ENCODE measurements at regions not wholly inside any gene's neighbourhood (a gene's known extent, or its start where the extent isn't known, plus 50 kb on each side); places are given as distances from the start of the nearest gene placed in this dataset.

DNA sequence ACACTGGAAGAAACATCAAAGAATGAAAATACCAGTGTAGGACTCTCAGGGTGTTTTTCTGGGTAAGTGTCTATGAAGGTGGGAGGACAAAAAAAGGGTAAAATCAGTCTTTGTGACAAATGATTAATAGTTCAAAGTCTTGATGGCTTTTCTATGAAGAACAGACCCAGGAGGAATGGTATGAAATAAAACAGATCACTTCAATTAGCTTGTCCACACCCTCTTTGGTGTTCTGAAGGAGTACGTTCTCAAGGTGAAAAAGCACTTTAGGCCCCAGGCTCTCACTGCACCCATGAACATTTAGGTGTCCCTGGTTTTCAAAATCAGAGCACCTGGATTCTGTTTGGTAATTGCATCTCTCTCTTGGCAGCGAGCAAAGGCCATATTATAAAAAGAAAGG lies 383.6 kb upstream of the NR2F2 start:
- no peak overlapping the region for H3K4me2 ChIP-seq
- no peaks in the 10 kb centered on the region; the same call in 1 of the 2 replicates for H3K9me2 ChIP-seq (ENCODE audit: insufficient read depth)
- H3K79me2 ChIP-seq (replicated peaks; ENCODE audit: insufficient read depth) = no peaks in the 10 kb centered on the region
- no peaks in the 10 kb centered on the region for H3K36me3 ChIP-seq (ENCODE audit: insufficient read depth)
- DNase-seq (ENCODE audit: low spot score) (no peak), ATAC-seq (no peak)
- TF ChIP-seq ZNF331 (CRISPR knock-in tag; IDR thresholded peaks at IDR 0.05; ENCODE audit: low read depth) = no peak
- TF ChIP-seq, protein P1, sequence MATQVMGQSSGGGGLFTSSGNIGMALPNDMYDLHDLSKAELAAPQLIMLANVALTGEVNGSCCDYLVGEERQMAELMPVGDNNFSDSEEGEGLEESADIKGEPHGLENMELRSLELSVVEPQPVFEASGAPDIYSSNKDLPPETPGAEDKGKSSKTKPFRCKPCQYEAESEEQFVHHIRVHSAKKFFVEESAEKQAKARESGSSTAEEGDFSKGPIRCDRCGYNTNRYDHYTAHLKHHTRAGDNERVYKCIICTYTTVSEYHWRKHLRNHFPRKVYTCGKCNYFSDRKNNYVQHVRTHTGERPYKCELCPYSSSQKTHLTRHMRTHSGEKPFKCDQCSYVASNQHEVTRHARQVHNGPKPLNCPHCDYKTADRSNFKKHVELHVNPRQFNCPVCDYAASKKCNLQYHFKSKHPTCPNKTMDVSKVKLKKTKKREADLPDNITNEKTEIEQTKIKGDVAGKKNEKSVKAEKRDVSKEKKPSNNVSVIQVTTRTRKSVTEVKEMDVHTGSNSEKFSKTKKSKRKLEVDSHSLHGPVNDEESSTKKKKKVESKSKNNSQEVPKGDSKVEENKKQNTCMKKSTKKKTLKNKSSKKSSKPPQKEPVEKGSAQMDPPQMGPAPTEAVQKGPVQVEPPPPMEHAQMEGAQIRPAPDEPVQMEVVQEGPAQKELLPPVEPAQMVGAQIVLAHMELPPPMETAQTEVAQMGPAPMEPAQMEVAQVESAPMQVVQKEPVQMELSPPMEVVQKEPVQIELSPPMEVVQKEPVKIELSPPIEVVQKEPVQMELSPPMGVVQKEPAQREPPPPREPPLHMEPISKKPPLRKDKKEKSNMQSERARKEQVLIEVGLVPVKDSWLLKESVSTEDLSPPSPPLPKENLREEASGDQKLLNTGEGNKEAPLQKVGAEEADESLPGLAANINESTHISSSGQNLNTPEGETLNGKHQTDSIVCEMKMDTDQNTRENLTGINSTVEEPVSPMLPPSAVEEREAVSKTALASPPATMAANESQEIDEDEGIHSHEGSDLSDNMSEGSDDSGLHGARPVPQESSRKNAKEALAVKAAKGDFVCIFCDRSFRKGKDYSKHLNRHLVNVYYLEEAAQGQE (IDR thresholded peaks at IDR 0.05; ENCODE audit: unreplicated experiment) = no peak
- Mint-ChIP-seq H3K27me3 (ENCODE audit: insufficient read depth, low read depth, poor library complexity) (no peaks in the 10 kb centered on the region), H3K4me1 (peaks cover 6% of the 10 kb centered on the region), H3K36me3 (ENCODE audit: low read depth) (no peaks in the 10 kb centered on the region), H3K4me3 (no peak overlapping the region), H3K27ac (no peak overlapping the region), H3K9me3 (no peaks in the 10 kb centered on the region; the same call in 2 of the 3 replicates)
- no peaks in the 10 kb centered on the region for H3K27me3 ChIP-seq (ENCODE audit: insufficient read depth)
- no peaks in the 10 kb centered on the region; the same call in 1 of the 2 replicates for H3K4me1 ChIP-seq (ENCODE audit: insufficient read depth)
- no peak overlapping the region for H3K4me3 ChIP-seq
- H3F3A ChIP-seq (replicated peaks; ENCODE audit: low read depth) = no peaks in the 10 kb centered on the region
- H2AFZ ChIP-seq = peak overlapping the region; percentile 43; the same call in 1 of the 2 replicates
- no peaks in the 10 kb centered on the region for H4K20me1 ChIP-seq (replicated peaks; ENCODE audit: insufficient read depth)
- no peak overlapping the region for H3K27ac ChIP-seq (ENCODE audit: low read depth)

DNA sequence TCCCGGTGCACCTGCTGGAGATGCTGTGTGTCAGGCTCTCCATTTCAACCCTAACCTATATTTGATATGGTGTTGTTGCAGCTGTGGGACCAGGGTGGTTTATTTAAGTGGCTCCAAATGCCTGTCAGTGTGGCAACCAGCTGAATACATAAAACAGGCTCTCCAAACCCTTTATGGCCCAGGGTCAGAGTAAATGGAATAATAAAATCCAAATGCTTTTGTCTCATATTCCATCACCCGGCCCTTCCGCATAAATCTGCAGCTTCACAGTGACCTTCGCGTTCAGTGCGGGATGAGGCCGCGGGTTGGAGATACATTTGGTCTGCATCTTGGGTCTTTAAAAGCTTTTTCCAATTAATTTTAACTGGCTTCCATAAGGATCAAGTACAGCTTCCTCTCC lies 382.1 kb upstream of the NR2F2 start:
- no peaks in the 10 kb centered on the region for H3K79me2 ChIP-seq (replicated peaks; ENCODE audit: insufficient read depth)
- DNase-seq (ENCODE audit: low spot score) (no peak), ATAC-seq (no peak)
- no peaks in the 10 kb centered on the region for H3K36me3 ChIP-seq (ENCODE audit: insufficient read depth)
- no peak overlapping the region for H3K4me2 ChIP-seq
- H3K27me3 ChIP-seq (ENCODE audit: insufficient read depth) = no peaks in the 10 kb centered on the region
- H3K4me3 Mint-ChIP-seq = no peak overlapping the region
- no peak overlapping the region for H3K27ac Mint-ChIP-seq
- no peak overlapping the region for H3K27ac ChIP-seq (ENCODE audit: low read depth)
- no peaks in the 10 kb centered on the region for H3K27me3 Mint-ChIP-seq (ENCODE audit: insufficient read depth, low read depth, poor library complexity)
- no peak overlapping the region for H3K4me3 ChIP-seq
- no peaks in the 10 kb centered on the region for H3K36me3 Mint-ChIP-seq (ENCODE audit: low read depth)
- no peaks in the 10 kb centered on the region for H3F3A ChIP-seq (replicated peaks; ENCODE audit: low read depth)
- H3K4me1 ChIP-seq (ENCODE audit: insufficient read depth) = no peaks in the 10 kb centered on the region; the same call in 1 of the 2 replicates
- H4K20me1 ChIP-seq (replicated peaks; ENCODE audit: insufficient read depth) = no peaks in the 10 kb centered on the region
- H3K9me2 ChIP-seq (ENCODE audit: insufficient read depth) = peaks cover 9% of the 10 kb centered on the region; the same call in 1 of the 2 replicates
- H2AFZ ChIP-seq = no peak overlapping the region
- H3K9me3 Mint-ChIP-seq = no peaks in the 10 kb centered on the region
- H3K4me1 Mint-ChIP-seq = peaks cover 6% of the 10 kb centered on the region
- no peak for TF ChIP-seq EZH2phosphoT487 (IDR thresholded peaks at IDR 0.05; ENCODE audit: unreplicated experiment)
- TF ChIP-seq POLR2AphosphoS5 (IDR thresholded peaks at IDR 0.05; ENCODE audit: low read depth) = no peak
- TF ChIP-seq, protein P2, sequence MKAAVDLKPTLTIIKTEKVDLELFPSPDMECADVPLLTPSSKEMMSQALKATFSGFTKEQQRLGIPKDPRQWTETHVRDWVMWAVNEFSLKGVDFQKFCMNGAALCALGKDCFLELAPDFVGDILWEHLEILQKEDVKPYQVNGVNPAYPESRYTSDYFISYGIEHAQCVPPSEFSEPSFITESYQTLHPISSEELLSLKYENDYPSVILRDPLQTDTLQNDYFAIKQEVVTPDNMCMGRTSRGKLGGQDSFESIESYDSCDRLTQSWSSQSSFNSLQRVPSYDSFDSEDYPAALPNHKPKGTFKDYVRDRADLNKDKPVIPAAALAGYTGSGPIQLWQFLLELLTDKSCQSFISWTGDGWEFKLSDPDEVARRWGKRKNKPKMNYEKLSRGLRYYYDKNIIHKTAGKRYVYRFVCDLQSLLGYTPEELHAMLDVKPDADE (IDR thresholded peaks at IDR 0.05) = no peak
- TF ChIP-seq, protein P3, sequence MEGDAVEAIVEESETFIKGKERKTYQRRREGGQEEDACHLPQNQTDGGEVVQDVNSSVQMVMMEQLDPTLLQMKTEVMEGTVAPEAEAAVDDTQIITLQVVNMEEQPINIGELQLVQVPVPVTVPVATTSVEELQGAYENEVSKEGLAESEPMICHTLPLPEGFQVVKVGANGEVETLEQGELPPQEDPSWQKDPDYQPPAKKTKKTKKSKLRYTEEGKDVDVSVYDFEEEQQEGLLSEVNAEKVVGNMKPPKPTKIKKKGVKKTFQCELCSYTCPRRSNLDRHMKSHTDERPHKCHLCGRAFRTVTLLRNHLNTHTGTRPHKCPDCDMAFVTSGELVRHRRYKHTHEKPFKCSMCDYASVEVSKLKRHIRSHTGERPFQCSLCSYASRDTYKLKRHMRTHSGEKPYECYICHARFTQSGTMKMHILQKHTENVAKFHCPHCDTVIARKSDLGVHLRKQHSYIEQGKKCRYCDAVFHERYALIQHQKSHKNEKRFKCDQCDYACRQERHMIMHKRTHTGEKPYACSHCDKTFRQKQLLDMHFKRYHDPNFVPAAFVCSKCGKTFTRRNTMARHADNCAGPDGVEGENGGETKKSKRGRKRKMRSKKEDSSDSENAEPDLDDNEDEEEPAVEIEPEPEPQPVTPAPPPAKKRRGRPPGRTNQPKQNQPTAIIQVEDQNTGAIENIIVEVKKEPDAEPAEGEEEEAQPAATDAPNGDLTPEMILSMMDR (conservative IDR thresholded peaks at IDR 0.05; ENCODE audit: low read depth in 2 of 2) = no peak
- TF ChIP-seq EZH2 (IDR thresholded peaks at IDR 0.05; ENCODE audit: low read depth, unreplicated experiment) = no peak
- no peak for TF ChIP-seq NANOG (IDR thresholded peaks at IDR 0.05; ENCODE audit: borderline replicate concordance)
- no peak for TF ChIP-seq CREB1 (CRISPR knock-in tag; IDR thresholded peaks at IDR 0.05; ENCODE audit: low read depth)
- TF ChIP-seq, protein P1 (IDR thresholded peaks at IDR 0.05; ENCODE audit: unreplicated experiment) = no peak
- no peak for TF ChIP-seq ZNF331 (CRISPR knock-in tag; IDR thresholded peaks at IDR 0.05; ENCODE audit: low read depth)
